GM18907 (cell line): ENCODE measurements at regions not wholly inside any gene's neighbourhood (a gene's known extent, or its start where the extent isn't known, plus 50 kb on each side); places are given as distances from the start of the nearest gene placed in this dataset.

Experiments used
- ATAC-seq: cut with Tn5 transposase; IDR thresholded peaks from one replicate; pipeline ENCODE4 v1.9.1; 2021; ENCODE audit warnings: mild to moderate bottlenecking, moderate library complexity; ENCODE audit not compliant: unreplicated experiment

- ATAC-seq = no peak
Observed at GRCh38 chr20:7387638-7388193, 552.5 kb downstream of the HAO1 start.

GRCh38 chr20:7389216-7389615, 551.0 kb downstream of the HAO1 start:
- ATAC-seq = no peak

GRCh38 chr20:7392542-7393206, 547.6 kb downstream of the HAO1 start:
- ATAC-seq = no peak

- no peak for ATAC-seq
Observed at GRCh38 chr20:7399114-7399513, 541.1 kb downstream of the HAO1 start.

GRCh38 chr20:7399575-7399974, 540.7 kb downstream of the HAO1 start:
- ATAC-seq = no peak

GRCh38 chr20:7406671-7407070, 533.6 kb downstream of the HAO1 start:
- ATAC-seq = no peak

GRCh38 chr20:7410150-7410549, 530.1 kb downstream of the HAO1 start:
- no peak for ATAC-seq

- no peak for ATAC-seq
Observed at GRCh38 chr20:7411075-7411474, 529.2 kb downstream of the HAO1 start.

- no peak for ATAC-seq
Observed at GRCh38 chr20:7415427-7415826, 524.8 kb downstream of the HAO1 start.

GRCh38 chr20:7416382-7416781, 523.9 kb downstream of the HAO1 start:
- no peak for ATAC-seq

- no peak for ATAC-seq
Observed at GRCh38 chr20:7420345-7420744, 519.9 kb downstream of the HAO1 start.

GRCh38 chr20:7426890-7427496, 513.3 kb downstream of the HAO1 start:
- ATAC-seq = no peak

- no peak for ATAC-seq
Observed at GRCh38 chr20:7428946-7429345, 511.3 kb downstream of the HAO1 start.

GRCh38 chr20:7432612-7433011, 507.6 kb downstream of the HAO1 start:
- no peak for ATAC-seq

GRCh38 chr20:7437311-7437710, 502.9 kb downstream of the HAO1 start:
- no peak for ATAC-seq

GRCh38 chr20:7449269-7449668, 491.0 kb downstream of the HAO1 start:
- ATAC-seq = no peak

- no peak for ATAC-seq
Observed at GRCh38 chr20:7452890-7453289, 487.4 kb downstream of the HAO1 start.

- no peak for ATAC-seq
Observed at GRCh38 chr20:7454047-7454446, 486.2 kb downstream of the HAO1 start.

GRCh38 chr20:7458459-7458858, 481.8 kb downstream of the HAO1 start:
- no peak for ATAC-seq

GRCh38 chr20:7459083-7459482, 481.2 kb downstream of the HAO1 start:
- ATAC-seq = no peak

- ATAC-seq = no peak
Observed at GRCh38 chr20:7463290-7463689, 477.0 kb downstream of the HAO1 start.

GRCh38 chr20:7470912-7471311, 469.3 kb downstream of the HAO1 start:
- no peak for ATAC-seq

GRCh38 chr20:7490288-7490687, 450.0 kb downstream of the HAO1 start:
- no peak for ATAC-seq
